ENCODE measurements at regions not wholly inside any gene's neighbourhood (a gene's known extent, or its start where the extent isn't known, plus 50 kb on each side); places are given as distances from the start of the nearest gene placed in this dataset.

DNA sequence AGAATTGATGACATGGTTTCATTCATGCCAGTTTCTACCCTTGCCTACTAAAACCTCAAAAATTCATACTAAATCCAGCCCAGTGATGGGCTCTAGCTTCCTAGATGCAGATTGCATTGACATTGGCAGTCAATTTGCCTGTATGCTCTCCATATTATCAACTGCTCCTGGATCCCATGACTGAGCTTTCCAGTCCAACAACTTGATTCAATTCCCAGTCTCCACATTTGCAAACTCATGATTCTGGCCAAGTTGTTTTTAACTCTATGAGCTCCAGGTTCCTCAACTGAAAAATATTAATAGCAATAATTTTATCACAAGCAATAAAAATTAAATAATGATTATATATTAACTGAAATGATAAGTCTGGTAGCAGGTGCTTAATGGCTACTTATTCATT is 51.0 kb upstream of the DSC1 start:
- no peak for DNase-seq (ENCODE audit: low spot score)

DNA sequence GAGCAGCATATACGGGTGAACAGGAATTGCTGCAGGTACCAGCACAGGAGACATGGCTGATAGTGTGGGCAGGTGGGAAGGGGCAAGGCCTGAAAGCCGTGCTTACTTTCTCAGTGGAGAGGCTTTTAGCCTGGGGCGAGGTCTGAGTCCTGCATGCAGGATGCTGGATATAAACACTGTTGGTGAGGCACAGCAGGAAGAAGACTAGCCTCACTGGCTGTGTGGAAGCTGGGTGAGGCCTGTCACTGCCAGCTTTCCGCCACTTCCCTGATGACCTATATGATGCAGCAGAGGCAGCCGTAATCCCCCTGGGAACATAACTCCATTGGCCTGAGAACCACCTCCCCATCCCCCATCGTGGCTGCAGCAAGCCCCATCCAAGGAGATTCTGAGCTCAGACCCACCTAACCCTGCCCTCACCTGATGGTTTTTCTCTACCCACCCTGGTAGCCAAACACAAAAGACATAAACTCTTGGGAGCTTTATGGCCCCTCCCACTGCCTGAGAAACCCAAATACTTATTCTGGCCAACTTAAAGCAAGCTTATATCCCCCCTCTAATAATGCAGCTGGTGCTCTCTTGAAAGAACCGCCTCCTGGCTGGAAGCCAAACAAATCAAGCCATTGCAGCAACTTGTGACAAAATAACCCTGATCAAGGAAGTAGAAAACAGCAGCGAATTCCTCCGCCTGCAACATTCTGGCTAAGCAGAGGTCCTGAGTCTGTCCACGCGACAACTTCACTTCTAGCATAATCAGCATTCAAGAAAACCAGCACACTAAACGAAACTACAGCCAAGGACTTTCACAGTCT is 54.6 kb upstream of the DSC1 start:
- peak; percentile 53 for DNase-seq (ENCODE audit: low spot score)

DNA sequence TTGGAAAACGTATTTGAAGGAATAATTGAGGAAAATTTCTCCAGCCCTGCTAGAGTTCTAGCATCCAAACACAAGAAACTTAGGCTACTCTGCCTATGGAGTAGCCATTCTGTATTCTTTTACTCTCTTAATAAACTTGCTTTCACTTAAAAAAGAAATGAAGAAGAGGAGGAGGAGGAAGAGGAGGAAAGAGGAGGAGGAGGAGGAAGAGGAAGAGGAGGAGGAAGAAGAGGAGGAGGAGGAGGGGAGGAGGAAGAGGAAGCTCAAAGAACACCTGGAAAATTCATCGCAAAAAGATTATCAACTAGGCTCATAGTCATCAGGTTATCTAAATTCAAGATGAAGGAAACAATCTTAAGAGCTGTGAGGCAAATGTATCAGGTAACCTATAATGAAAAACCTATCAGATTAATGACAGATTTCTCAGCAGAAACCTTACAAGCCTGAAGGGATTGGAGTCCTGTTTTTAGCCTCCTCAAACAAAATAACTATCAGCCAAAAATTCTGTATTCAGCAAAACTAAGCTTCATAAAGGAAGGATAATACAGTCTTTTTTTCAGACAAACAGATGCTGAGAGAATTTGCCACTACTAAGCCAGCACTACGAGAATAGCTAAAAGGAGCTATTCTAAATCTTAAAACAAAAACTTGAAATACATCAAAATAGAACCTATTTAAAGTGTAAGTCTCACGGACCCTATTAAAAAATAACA is 56.2 kb upstream of the DSC1 start:
- no peak for DNase-seq (ENCODE audit: low spot score)

DNA sequence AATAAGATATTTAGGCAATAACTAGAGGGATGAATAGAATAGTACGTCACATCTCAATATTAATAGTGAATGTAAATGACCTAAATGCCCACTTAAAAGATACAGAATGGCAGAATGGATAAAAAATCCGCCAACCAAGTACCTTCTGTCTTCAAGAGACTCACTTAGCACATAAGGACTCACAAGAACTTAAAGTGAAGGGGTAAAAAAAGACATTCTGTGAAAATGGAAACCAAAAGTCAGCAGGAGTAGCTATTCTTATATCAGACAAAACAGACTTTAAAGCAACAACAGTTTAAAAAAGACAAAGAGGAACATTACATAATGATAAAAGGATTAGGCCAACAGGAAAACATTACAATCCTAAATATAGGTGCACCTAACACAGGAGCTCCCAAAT is 56.7 kb upstream of the DSC1 start:
- no peak for DNase-seq (ENCODE audit: low spot score)

DNA sequence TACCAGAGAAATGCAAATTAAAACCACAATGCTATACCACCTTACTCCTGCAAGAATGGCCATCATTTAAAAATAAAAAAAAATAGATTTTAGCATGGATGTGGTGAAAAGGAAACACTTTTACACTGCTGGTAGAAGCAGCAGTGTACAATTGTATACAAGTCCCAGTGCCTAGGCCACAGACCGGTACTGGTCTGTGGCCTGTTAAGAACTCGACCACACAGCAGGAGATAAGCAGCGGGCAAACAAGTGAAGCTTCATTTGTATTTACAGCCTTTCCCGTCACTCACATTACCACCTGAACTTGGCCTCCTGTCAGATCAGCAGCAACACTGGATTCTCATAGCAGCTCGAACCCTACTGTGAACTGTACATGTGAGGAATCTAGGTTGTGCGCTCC is 60.7 kb upstream of the DSC1 start:
- no peak for DNase-seq (ENCODE audit: low spot score)

DNA sequence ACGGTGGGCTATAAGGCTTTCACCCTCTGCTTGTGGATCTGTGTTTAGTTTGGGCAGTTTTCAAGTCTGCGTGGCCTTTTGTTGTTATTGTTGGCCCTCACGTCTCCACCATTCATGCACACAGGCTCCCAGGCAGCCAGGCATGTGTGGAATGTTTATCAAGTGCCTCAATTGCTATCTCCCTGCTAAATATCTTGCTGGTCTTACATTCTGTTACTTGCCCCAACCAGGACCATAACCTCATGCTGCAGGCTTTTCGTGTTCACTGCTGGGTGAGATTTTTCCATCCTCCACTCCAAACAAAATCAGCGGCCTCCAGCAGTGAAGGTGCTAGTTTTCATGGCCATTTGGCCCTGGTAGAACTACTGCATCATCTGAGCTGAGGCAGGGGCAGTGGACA is 63.0 kb upstream of the DSC1 start:
- DNase-seq (ENCODE audit: low spot score), result peak; percentile 72

DNA sequence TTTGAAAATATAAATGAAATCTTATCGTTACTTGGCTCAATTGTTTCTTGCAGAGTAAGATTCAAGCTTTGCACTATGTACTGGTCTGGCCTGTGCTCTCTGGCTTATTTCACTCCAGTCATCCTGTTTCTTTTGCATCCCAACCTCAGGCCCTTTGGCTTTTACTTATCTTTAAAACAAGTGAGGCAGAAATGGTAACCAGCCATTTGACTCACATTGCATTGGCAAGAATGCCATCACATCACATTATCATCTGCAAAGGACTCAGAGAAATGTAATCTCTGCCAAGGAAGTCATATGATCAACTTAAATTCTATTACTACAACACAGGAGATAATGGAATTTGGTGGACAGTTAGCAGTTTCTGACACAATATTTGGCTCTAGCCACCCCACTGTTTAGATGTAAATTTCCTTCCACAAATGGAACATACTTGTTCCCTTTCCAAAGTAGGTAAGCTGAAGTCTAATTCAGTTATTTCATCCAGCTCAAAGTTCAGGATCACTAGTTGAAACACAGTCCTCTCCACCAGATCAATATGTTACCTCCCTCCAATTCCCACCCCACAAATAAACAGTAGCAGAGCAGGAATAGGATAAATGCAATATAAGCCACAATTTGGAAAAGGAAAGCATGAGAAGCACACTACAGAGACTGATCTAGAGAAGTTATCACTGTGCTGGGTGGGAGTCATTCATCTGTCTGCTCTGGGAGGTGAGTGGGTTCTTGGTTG is 65.0 kb upstream of the DSC1 start:
- no peak for DNase-seq (ENCODE audit: low spot score)

DNA sequence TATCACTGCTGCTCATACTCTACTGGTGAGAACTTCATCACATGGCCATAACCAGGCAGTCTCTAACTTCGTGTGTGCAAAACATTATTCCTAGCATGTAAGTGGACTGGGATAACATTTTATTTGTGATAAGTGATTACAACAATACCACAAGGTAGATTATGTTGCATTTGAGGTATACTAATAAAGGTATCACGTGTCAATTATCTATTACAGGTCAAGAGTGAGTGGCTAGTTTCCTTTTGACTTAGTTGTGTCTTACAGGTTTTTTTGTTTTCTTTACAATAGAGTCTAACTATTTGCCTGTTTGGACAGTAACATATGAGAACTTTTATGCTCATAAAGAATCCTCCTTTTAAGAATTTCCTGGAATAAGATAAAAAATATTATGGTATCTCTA is 67.2 kb upstream of the DSC1 start:
- DNase-seq (ENCODE audit: low spot score), result no peak

DNA sequence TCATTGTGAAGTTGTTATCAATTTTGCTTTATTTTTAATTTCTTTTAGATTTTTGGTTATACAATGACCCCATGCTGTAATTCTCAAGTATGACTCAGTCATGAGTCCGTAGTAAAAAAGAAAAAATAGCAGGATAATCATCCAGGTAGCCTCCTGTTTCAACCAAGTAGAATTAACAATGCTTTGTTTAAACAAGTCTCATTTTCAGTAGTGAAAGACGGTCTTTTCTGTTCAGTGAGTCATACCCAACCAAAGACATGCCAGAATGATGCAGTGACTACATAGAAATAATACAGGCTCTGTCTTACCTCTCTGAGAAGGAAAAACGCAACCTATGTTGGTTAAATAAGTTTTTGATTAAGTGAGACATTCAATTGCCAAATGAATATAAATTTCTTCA is 67.8 kb upstream of the DSC1 start:
- DNase-seq (ENCODE audit: low spot score), result peak; percentile 60

DNA sequence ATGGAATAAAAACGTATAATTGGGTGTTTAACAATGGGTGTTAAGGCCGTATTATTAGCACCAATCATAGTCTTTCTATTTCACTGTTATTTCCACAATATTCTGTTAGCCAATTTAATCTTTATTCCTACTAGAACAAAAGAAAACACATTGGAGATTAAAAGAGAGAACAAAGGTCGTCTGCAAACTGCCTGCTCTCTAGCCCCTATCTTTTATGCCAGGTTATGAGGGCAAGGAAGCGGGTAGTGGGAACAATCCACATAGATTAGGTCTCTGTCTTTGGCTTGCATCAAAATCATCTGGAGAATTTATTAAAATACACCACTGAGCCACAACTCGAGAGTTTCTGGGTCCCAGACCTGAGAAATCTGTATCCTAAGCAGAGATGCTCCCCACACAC is 69.4 kb upstream of the DSC1 start:
- DNase-seq (ENCODE audit: low spot score), result no peak

DNA sequence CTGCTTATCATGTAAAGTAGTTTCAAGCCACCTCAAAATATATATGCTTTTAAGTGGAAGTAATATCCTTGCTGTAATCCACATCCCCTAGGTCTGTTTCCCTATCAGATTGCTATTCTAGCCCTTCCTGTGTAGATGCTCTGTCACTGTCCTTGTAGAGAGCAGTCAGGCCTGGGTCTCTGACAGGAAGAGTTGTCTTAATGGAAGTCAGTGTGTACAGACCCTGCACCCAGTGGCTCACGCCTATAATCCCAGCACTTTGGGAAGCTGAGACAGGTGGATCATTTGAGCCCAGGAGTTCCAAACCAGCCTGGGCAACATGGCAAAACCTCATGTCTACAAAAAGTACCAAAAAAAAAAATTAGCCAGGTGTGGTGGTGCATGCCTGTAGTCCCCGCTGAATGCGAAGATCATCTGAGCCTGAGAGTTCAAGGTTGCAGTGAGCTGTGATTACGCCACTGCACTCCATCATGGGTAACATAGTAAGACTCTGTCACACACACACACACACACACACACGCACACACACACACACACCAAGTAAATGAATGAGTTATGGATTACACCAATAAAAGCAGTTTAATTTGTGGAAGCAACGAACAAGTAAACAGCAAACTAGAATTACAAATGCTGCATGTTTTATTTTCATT is 70.2 kb upstream of the DSC1 start:
- DNase-seq (ENCODE audit: low spot score), result no peak

DNA sequence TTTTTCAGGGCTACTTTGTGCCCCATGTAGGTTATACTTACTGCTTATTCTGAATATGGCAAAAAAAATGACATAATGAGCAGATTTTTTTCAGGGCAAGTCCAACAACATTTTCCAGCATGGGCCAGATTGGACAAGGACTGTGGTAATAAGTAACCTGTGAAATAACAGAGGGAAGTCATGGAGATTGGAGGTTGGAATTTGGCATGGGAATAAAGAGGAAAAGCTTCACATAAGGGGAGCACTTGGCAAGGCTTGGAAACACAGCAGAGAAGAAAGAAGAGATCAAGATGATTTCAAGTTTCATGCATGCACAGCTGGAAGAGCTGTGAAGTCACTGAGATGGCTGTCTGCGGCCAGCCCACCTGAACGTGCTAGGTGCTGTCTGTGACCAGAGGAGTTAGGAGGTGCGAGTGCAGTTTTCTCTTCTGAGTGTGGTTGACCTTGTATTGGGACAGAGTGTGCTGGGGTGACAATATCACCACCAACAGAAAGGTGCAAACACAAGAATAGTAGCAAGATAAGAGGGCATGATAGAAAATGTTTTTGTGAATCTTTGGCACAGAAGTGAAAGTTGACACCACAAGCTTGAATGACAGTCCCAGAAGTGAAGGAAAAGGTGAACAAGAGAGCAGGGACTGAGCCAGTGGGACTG is 71.1 kb upstream of the DSC1 start:
- peak; percentile 19 for DNase-seq (ENCODE audit: low spot score)

DNA sequence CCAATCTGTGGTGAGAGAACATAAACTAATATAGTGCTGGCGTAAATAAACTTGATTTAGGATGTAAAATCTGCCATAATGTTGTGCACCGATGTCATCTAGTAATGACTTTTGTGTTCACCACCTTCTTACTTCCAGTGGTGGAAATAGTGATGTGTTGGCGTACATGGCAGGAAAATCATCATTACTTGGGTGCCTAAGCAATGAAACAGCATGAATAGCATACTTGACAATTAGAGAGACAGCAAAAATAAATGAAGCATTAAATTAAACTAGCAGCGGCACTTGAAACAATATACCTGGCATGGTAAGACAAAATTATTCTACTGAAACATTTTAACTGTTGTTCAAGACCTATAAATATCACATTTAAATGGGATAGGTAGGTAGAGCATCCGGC is 73.2 kb upstream of the DSC1 start:
- no peak for DNase-seq (ENCODE audit: low spot score)

DNA sequence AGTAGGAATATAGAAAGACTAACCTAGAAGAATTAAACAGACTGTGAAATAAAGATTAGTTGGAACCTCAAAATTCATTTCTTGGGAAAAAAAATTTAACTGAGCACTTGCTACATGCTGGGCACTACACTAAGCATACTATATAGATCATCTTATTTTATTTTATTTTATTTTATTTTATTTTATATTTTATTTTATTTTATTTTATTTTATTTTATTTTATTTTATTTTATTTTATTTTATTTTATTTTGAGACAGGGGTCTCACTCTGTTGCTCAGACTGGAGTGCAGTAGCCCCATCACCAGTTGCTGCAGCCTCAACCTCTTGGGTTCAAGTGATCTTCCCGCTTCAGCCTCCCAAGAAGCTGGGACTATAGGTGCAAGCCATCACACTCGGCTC is 74.5 kb upstream of the DSC1 start:
- no peak for DNase-seq (ENCODE audit: low spot score)

DNA sequence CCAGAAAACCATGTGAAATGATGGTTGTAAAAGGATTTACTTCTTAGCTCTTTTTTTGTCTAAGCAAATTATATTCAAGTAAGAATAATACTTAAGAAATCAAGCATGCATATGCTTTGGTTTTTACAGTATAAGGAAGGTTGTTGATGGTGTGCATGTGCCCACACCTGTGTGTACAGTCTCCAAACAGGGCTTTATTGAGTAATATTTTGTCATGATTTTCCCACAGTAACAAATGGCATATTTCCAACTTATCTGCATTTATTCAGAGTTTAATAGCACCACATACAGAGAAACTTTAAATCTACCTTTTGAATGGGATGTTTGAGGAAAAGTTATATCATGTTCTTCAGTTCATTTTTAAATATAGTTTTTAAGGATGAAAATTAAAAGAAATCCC is 76.5 kb upstream of the DSG1 start:
- no peak for DNase-seq (ENCODE audit: low spot score)

DNA sequence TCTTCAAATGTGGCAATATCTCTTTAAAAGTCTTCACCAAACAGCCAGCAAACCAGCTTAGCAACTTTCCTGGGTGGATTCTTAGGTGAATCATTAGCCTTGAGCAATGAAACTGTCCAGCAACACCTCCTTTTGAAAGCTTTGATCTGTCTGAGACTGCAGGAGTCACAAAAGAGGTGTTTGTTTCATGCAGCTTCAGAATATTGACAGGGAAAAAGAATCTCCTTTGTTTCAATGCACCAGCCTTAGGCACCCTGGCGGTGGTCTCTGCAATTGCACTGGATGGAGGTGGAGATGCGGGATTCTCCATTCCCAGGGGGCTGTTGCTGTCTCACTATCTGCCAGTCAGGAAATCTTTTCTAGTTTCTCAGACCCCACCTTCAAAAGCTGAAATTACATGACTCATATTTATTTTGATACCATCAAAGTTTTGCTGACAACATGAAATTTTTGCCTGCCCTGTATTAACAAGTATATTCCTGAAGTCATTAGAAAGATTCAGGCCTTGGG is 76.0 kb upstream of the DSG1 start:
- DNase-seq (ENCODE audit: low spot score), result peak; percentile 87

DNA sequence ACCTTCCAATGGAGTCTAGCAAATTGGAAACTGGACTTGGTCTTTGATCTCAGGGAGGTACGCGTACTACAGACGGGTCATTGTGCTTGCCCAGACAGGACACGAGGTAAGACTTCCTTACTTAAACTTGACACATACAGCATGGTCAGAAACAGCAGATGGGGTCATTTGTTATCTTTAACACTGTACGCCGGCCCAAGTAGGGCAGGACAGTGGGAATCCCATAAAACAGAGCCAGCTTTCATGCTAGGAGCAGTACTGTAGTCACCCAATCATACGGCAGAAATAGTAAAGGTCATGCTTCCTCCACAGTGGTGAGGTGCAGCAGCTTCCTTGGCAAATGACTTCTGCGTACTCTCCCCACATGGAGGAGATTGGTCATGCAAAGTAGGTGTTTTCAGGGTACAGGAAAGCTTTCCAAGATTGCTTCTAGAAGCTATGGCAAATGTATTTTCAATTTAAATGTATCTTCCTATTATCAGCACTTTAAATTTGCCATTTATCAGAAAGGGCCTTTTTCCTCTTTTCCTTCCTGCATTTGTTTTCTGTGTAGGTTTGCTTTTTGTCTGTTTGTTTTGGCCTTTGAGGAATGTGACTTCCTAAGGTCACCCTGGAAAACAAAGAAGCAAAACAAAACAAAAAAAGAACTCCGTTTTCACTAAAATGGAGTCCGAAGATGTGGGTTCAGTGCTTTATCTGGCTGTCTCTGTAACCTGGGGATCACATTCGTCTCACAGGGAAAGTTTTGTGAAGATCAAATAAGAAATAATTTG is 74.0 kb upstream of the DSG1 start:
- DNase-seq (ENCODE audit: low spot score), result no peak

DNA sequence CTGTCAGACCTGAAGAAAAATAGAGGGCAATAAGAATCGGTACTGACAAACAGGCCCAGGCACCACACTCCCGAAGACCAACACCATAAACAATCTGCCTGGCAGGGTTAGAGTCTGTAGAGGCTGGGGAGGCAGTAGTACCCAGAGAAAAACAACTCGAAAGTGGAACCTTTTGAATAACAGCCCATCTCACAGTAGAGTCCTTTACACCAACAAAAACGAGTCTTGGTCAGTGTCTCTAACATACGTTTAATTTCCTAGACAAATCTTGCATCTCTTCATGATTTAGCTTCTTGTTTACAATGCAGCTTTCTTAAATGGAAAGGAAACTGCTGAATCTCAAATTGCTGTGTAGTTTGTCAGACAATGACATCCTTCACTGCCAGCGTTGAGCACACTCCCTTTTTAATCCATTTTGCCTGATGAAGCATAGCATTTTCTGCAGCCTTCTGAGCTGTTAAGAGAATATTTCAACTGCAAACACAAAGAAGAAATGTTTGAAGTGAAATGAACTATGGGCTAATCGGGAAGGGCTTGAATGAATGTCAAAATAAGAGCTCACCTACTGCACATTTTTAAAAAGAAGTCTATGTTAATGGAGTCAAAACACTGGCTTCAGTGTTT is 73.1 kb upstream of the DSG1 start:
- peak; percentile 65 for DNase-seq (ENCODE audit: low spot score)

DNA sequence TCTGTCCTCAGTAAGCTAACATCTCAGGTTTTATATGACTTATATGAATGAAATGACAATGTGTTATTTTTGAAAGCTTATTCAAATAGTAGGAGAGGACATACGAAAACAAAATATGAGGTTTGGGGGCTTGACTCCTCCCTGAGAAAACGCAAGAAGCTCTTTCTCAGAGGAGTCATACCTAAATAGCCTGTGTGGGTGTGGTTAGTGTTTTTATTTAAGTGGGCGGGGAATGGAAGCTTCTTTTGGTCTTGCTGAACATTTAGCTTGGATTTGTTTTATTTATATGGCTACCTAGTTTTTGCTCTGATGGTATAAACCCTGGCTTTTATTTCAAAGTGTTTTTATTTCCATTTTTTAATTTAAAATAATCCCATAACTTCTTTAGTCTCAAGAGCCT is 72.1 kb upstream of the DSG1 start:
- no peak for DNase-seq (ENCODE audit: low spot score)

DNA sequence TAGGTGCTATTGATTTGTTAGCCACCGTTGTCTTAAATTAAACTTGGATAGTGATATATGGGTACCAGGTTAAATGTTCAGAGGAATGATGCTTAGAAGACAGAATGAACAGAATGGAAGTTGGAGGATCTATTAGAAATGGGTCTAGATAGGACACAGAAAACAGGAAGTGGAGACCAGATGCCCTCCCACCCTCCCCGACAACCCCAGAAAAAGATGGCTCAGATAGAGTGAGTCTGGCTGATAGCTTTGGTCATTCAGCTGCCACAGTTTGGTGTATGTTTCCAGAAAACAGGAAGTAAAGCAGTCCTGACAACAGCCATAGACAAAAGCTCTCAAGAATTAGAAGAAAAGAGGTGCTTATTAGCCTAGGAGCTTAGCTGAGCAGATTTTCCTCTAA is 71.5 kb upstream of the DSG1 start:
- DNase-seq (ENCODE audit: low spot score), result no peak
